GM23338 (cell line): ENCODE measurements at regions not wholly inside any gene's neighbourhood (a gene's known extent, or its start where the extent isn't known, plus 50 kb on each side); places are given as distances from the start of the nearest gene placed in this dataset.

Experiments used
- ATAC-seq: fragments of 200-7000 bp; cut with Tn5 transposase; 3 replicates; pipeline ENCODE4 v1.9.1; 2020
- DNase-seq: peaks from one replicate; pipeline ENCODE4 v3.0.0-alpha.2; 2015; ENCODE audit warnings: low spot score
- H2AFZ ChIP-seq: fragments of 200-600 bp; sonication (generic); 2 replicates; pipeline ENCODE4 v1.8.0; 2016; ENCODE audit warnings: antibody characterized with exemption, mild to moderate bottlenecking, moderate library complexity
- H3F3A ChIP-seq: fragments of 200-600 bp; sonication (generic); replicated peaks from 2 replicates; pipeline ENCODE4 v1.8.0; 2017; ENCODE audit warnings: antibody characterized with exemption, mixed run types, low read depth
- H3K27ac ChIP-seq: fragments of 200-600 bp; sonication (generic); 2 replicates; pipeline ENCODE4 v1.6.1; 2016; ENCODE audit warnings: low read depth
- H3K27me3 ChIP-seq: fragments of 200-600 bp; sonication (generic); 2 replicates; pipeline ENCODE4 v1.8.0; 2016; ENCODE audit warnings: mild to moderate bottlenecking, mixed run types, moderate library complexity; ENCODE audit not compliant: insufficient read depth
- H3K36me3 ChIP-seq: fragments of 200-600 bp; sonication (generic); 2 replicates; pipeline ENCODE4 v1.8.0; 2016; ENCODE audit warnings: mild to moderate bottlenecking; ENCODE audit not compliant: insufficient read depth
- H3K4me1 ChIP-seq: fragments of 200-600 bp; sonication (generic); 2 replicates; pipeline ENCODE4 v1.8.0; 2016; ENCODE audit warnings: mild to moderate bottlenecking, moderate library complexity; ENCODE audit not compliant: insufficient read depth
- H3K4me2 ChIP-seq: fragments of 200-600 bp; sonication (generic); 2 replicates; pipeline ENCODE4 v1.7.1; 2017; ENCODE audit warnings: mixed run types
- H3K4me3 ChIP-seq: fragments of 200-600 bp; sonication (generic); 2 replicates; pipeline ENCODE4 v1.6.1; 2016; ENCODE audit warnings: mixed run types
- H3K79me2 ChIP-seq: fragments of 200-600 bp; sonication (generic); replicated peaks from 2 replicates; pipeline ENCODE4 v1.8.0; 2017; ENCODE audit warnings: mild to moderate bottlenecking; ENCODE audit not compliant: insufficient read depth
- H3K9me2 ChIP-seq: fragments of 200-600 bp; sonication (generic); 2 replicates; pipeline ENCODE4 v1.8.0; 2017; ENCODE audit not compliant: insufficient read depth
- H4K20me1 ChIP-seq: fragments of 200-600 bp; sonication (generic); replicated peaks from 2 replicates; pipeline ENCODE4 v1.8.0; 2017; ENCODE audit warnings: mild to moderate bottlenecking; ENCODE audit not compliant: insufficient read depth
- H3K27ac Mint-ChIP-seq: 2 replicates; pipeline ENCODE4 v1.8.0; 2020; ENCODE audit warnings: inconsistent platforms, mild to moderate bottlenecking, moderate library complexity, mixed read lengths
- H3K27me3 Mint-ChIP-seq: 3 replicates; pipeline ENCODE4 v1.8.0; 2022; ENCODE audit warnings: low read depth, mild to moderate bottlenecking, moderate library complexity, mixed read lengths, inconsistent platforms; ENCODE audit not compliant: insufficient read depth, poor library complexity
- H3K36me3 Mint-ChIP-seq: 3 replicates; pipeline ENCODE4 v1.8.0; 2021; ENCODE audit warnings: low read depth, mild to moderate bottlenecking, inconsistent platforms, moderate library complexity, mixed read lengths
- H3K4me1 Mint-ChIP-seq: 3 replicates; pipeline ENCODE4 v1.8.0; 2020; ENCODE audit warnings: mild to moderate bottlenecking, inconsistent platforms, mixed read lengths
- H3K4me3 Mint-ChIP-seq: 3 replicates; pipeline ENCODE4 v1.8.0; 2021; ENCODE audit warnings: moderate library complexity, mild to moderate bottlenecking, inconsistent platforms, mixed read lengths
- H3K9me3 Mint-ChIP-seq: 3 replicates; pipeline ENCODE4 v1.8.0; 2020; ENCODE audit warnings: moderate library complexity, mild to moderate bottlenecking, inconsistent platforms, mixed read lengths
- ETS1 ChIP-seq: IDR thresholded peaks from 2 replicates; pipeline ENCODE4 v1.6.1; 2016; ENCODE audit warnings: antibody characterized with exemption
- JUNB ChIP-seq: IDR thresholded peaks from one replicate; pipeline ENCODE4 v1.6.1; 2016; ENCODE audit warnings: antibody characterized with exemption; ENCODE audit not compliant: unreplicated experiment

- Histone ChIP-seq H3K4me3 (no peak overlapping the region), H3K4me2 (no peak overlapping the region), H3F3A (no peaks in the 10 kb centered on the region), H3K27me3 (no peaks in the 10 kb centered on the region), H3K27ac (no peak overlapping the region), H2AFZ (no peak overlapping the region), H3K9me2 (no peaks in the 10 kb centered on the region), H3K36me3 (no peaks in the 10 kb centered on the region), H3K79me2 (no peaks in the 10 kb centered on the region), H4K20me1 (no peaks in the 10 kb centered on the region), H3K4me1 (peaks cover 39% of the 10 kb centered on the region)
- H3K27me3 Mint-ChIP-seq: no peaks in the 10 kb centered on the region
- H3K36me3 Mint-ChIP-seq: peaks cover 2% of the 10 kb centered on the region; the same call in 1 of the 3 replicates
- TF ChIP-seq JUNB: no peak
- TF ChIP-seq ETS1: no peak
- H3K4me3 Mint-ChIP-seq: no peak overlapping the region
- no peak overlapping the region for H3K27ac Mint-ChIP-seq
- H3K4me1 Mint-ChIP-seq: peaks cover 39% of the 10 kb centered on the region
- no peak for ATAC-seq
- H3K9me3 Mint-ChIP-seq: no peaks in the 10 kb centered on the region
- DNase-seq: no peak
Observed at GRCh38 chr1:173427146-173428054, 49.7 kb upstream of the PRDX6 start.
